MM.1S (cell line): ENCODE measurements at regions not wholly inside any gene's neighbourhood (a gene's known extent, or its start where the extent isn't known, plus 50 kb on each side); places are given as distances from the start of the nearest gene placed in this dataset.

Experiments
- DNase-seq: peaks from one replicate; pipeline ENCODE4 v3.0.0-alpha.2; 2015
- H2AFZ ChIP-seq: fragments of 300-600 bp; sonication (generic); 2 replicates; pipeline ENCODE4 v1.6.0; 2016; ENCODE audit warnings: antibody characterized with exemption, low read length
- H3F3A ChIP-seq: fragments of 300-600 bp; sonication (generic); 2 replicates; pipeline ENCODE4 v1.6.1; 2016; ENCODE audit warnings: mild to moderate bottlenecking, antibody characterized with exemption, low read length, moderate library complexity, mixed read lengths; ENCODE audit not compliant: insufficient read depth
- H3K27ac ChIP-seq: fragments of 300-600 bp; sonication (generic); 2 replicates; pipeline ENCODE4 v1.5.1; 2016; ENCODE audit warnings: mild to moderate bottlenecking, low read length
- H3K27me3 ChIP-seq: fragments of 300-600 bp; sonication (generic); replicated peaks from 2 replicates; pipeline ENCODE4 v1.6.0; 2016; ENCODE audit warnings: low read length; ENCODE audit not compliant: insufficient read depth
- H3K36me3 ChIP-seq: fragments of 300-600 bp; sonication (generic); replicated peaks from 2 replicates; pipeline ENCODE4 v1.6.1; 2016; ENCODE audit warnings: mild to moderate bottlenecking, low read length, mixed read lengths; ENCODE audit not compliant: insufficient read depth
- H3K4me1 ChIP-seq: fragments of 300-600 bp; sonication (generic); 2 replicates; pipeline ENCODE4 v1.6.1; 2016; ENCODE audit warnings: low read length, mixed read lengths
- H3K4me2 ChIP-seq: fragments of 300-600 bp; sonication (generic); 2 replicates; pipeline ENCODE4 v1.6.0; 2016; ENCODE audit warnings: low read depth, low read length
- H3K4me3 ChIP-seq: fragments of 300-600 bp; sonication (generic); 2 replicates; pipeline ENCODE4 v1.5.1; 2016; ENCODE audit warnings: low read length, mixed read lengths
- H3K79me2 ChIP-seq: fragments of 300-600 bp; sonication (generic); 2 replicates; pipeline ENCODE4 v1.6.1; 2016; ENCODE audit warnings: mixed run types, low read length, mixed read lengths
- H3K9ac ChIP-seq: fragments of 300-600 bp; sonication (generic); 2 replicates; pipeline ENCODE4 v1.6.1; 2016; ENCODE audit warnings: low read length, mixed read lengths
- H3K9me2 ChIP-seq: fragments of 300-600 bp; sonication (generic); replicated peaks from 2 replicates; pipeline ENCODE4 v1.6.1; 2016; ENCODE audit warnings: mild to moderate bottlenecking, low read length, mixed read lengths; ENCODE audit not compliant: insufficient read depth
- H3K9me3 ChIP-seq: fragments of 300-600 bp; sonication (generic); replicated peaks from 2 replicates; pipeline ENCODE4 v1.6.1; 2016; ENCODE audit warnings: mild to moderate bottlenecking, low read length, mixed read lengths; ENCODE audit not compliant: insufficient read depth
- H4K20me1 ChIP-seq: fragments of 300-600 bp; sonication (generic); 2 replicates; pipeline ENCODE4 v1.6.1; 2016; ENCODE audit warnings: mild to moderate bottlenecking, low read length, moderate library complexity, mixed read lengths; ENCODE audit not compliant: insufficient read depth
- CTCF ChIP-seq: fragments of 300-600 bp; sonication (generic); IDR thresholded peaks from 2 replicates; pipeline ENCODE4 v1.5.1; 2016; ENCODE audit warnings: antibody characterized with exemption, low read length, mixed read lengths
- EZH2 ChIP-seq: fragments of 300-600 bp; sonication (generic); optimal IDR thresholded peaks from 2 replicates; pipeline ENCODE3; 2017; ENCODE audit warnings: low read depth, mild to moderate bottlenecking, antibody characterized with exemption, low read length, mixed read lengths
- EZH2phosphoT487 ChIP-seq: fragments of 300-600 bp; sonication (generic); IDR thresholded peaks from 2 replicates; pipeline ENCODE4 v1.6.1; 2018; ENCODE audit warnings: antibody characterized with exemption, low read length

DNA sequence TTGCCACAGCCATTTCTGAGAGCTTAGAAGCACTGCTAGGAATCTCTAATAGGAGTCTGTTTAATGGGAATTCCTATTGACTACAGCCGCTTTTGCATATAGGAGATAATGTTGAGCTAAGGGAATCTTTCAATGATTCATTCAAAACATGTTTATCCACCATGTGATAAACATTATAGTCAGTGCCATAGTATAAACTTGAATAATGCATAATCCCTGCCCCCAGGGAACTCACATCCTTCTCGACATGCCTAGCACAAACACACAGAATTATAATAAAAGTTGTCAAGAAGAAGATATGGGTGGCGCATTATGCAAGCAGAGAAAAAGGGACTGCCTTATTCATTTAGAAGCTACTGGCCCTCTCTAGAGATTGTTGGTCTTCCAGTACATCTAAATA lies 248.0 kb downstream of the DAD1 start:
- Histone ChIP-seq H2AFZ (no peak overlapping the region), H3K36me3 (no peaks in the 10 kb centered on the region), H3K79me2 (no peaks in the 10 kb centered on the region), H3K4me3 (no peak overlapping the region), H3K27ac (no peak overlapping the region), H3K9ac (no peak overlapping the region), H3F3A (no peaks in the 10 kb centered on the region), H3K4me1 (no peaks in the 10 kb centered on the region), H3K9me2 (no peaks in the 10 kb centered on the region), H3K9me3 (no peaks in the 10 kb centered on the region), H4K20me1 (no peaks in the 10 kb centered on the region), H3K27me3 (no peaks in the 10 kb centered on the region), H3K4me2 (no peak overlapping the region)
- DNase-seq: no peak
- TF ChIP-seq EZH2: no peak
- no peak for TF ChIP-seq CTCF

DNA sequence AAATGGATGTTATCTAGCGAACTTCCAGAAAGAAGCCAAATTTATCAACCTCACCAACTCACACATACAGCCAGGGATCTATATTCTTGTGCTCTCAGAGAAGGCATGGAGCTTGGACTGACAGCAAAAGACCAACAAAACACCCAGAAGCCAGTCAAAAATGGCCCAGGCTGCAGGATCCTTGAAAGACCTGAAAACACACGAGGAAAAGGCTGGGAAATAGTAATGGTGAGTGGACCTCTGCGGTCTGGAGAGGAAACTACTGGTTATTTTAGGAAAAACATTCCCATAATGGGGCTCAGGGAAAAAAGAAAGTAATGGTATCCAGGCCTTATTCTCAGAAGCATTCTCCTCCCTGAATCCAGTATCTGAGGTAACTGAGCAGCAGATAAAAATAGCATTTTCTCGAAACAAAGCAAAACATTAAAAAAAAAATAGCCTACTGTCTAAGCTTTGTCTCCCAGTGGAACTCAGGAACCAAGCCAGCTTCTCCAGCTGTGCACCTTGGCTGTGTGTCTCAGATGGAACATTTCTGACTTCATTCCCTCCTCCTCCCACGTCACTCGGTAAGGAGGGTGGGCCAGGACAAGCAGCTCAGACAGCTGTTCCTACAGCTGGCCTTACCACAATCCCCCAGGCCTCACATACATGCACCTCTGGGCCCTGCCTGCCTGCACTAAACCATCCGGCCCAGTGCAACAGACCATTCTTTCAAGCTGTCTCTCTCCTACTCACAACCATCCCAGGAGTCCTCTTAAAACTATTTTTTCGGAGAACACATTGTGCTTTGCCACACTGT lies 249.9 kb downstream of the DAD1 start:
- Histone ChIP-seq H3K4me2 (no peak overlapping the region), H3K27me3 (no peaks in the 10 kb centered on the region), H3K4me3 (no peak overlapping the region), H3K36me3 (no peaks in the 10 kb centered on the region), H3F3A (no peaks in the 10 kb centered on the region), H3K9ac (no peak overlapping the region), H3K27ac (no peak overlapping the region), H3K79me2 (no peaks in the 10 kb centered on the region), H3K9me3 (no peaks in the 10 kb centered on the region), H3K9me2 (no peaks in the 10 kb centered on the region), H4K20me1 (no peaks in the 10 kb centered on the region), H2AFZ (no peak overlapping the region), H3K4me1 (no peaks in the 10 kb centered on the region)
- TF ChIP-seq EZH2phosphoT487 (no peak), CTCF (no peak), EZH2 (no peak)
- DNase-seq: no peak

- no peaks in the 10 kb centered on the region for H3K9me2 ChIP-seq
- H3K4me2 ChIP-seq: no peak overlapping the region
- H3K9ac ChIP-seq: no peak overlapping the region
- no peaks in the 10 kb centered on the region for H4K20me1 ChIP-seq
- no peak overlapping the region for H3K4me3 ChIP-seq
- no peaks in the 10 kb centered on the region for H3K36me3 ChIP-seq
- no peak overlapping the region for H2AFZ ChIP-seq
- H3K4me1 ChIP-seq: no peaks in the 10 kb centered on the region
- H3K27ac ChIP-seq: no peak overlapping the region
- no peaks in the 10 kb centered on the region for H3F3A ChIP-seq
- no peak for DNase-seq
- TF ChIP-seq EZH2phosphoT487 (no peak), EZH2 (no peak), CTCF (no peak)
- no peaks in the 10 kb centered on the region for H3K27me3 ChIP-seq
- H3K79me2 ChIP-seq: no peaks in the 10 kb centered on the region
- H3K9me3 ChIP-seq: no peaks in the 10 kb centered on the region
Observed at GRCh38 chr14:22338381-22338780, 250.6 kb downstream of the DAD1 start.
